Liver (tissue), 8 donors: ENCODE measurements at regions not wholly inside any gene's neighbourhood (a gene's known extent, or its start where the extent isn't known, plus 50 kb on each side); places are given as distances from the start of the nearest gene placed in this dataset.

Experiments used
- DNase-seq: peaks from one replicate; pipeline ENCODE4 v3.0.0-alpha.2; 2017; ENCODE audit warnings: low spot score
- H3K27ac ChIP-seq, 2 donors: one replicate each; pipeline ENCODE4 v1.7.0; 2013; ENCODE audit warnings: inconsistent platforms in 2 of 2, low read length in 2 of 2, control low read depth in 1 of 2, low read depth in 1 of 2, mild to moderate bottlenecking in 1 of 2
- H3K27me3 ChIP-seq, 4 donors: one replicate each; pipeline versions ENCODE4 v1.6.1 to v1.7.0; 2013; ENCODE audit warnings: low read length in 3 of 4, inconsistent platforms in 1 of 4, mild to moderate bottlenecking in 1 of 4, moderate library complexity in 1 of 4; ENCODE audit not compliant: control insufficient read depth in 4 of 4, insufficient read depth in 4 of 4
- H3K36me3 ChIP-seq, 4 donors: one replicate each; pipeline versions ENCODE4 v1.6.1 to v1.7.0; 2013; ENCODE audit warnings: low read length in 3 of 4, mild to moderate bottlenecking in 3 of 4, low read depth in 1 of 4, moderate library complexity in 1 of 4; ENCODE audit not compliant: control insufficient read depth in 4 of 4, insufficient read depth in 3 of 4
- H3K4me1 ChIP-seq, 4 donors: one replicate each; pipeline versions ENCODE4 v1.6.1 to v1.7.0; 2013; ENCODE audit warnings: low read length in 3 of 4, mild to moderate bottlenecking in 3 of 4, moderate library complexity in 1 of 4; ENCODE audit not compliant: control insufficient read depth in 4 of 4, insufficient read depth in 4 of 4
- H3K4me3 ChIP-seq, 3 donors: one replicate each; pipeline versions ENCODE4 v1.6.1 to v1.7.0; 2013; ENCODE audit warnings: low read length in 3 of 3, control low read depth in 1 of 3, low read depth in 1 of 3, mild to moderate bottlenecking in 1 of 3
- H3K9ac ChIP-seq, 2 donors: one replicate each; pipeline ENCODE4 v1.7.0; 2013; ENCODE audit warnings: low read length in 2 of 2, mild to moderate bottlenecking in 2 of 2, moderate library complexity in 2 of 2, control low read depth in 1 of 2, low read depth in 1 of 2
- H3K9me3 ChIP-seq, 4 donors: one replicate each; pipeline versions ENCODE4 v1.6.1 to v1.7.0; 2013; ENCODE audit warnings: low read length in 3 of 4; ENCODE audit not compliant: control insufficient read depth in 4 of 4
- EGR1 ChIP-seq, 2 donors: IDR thresholded peaks; 2 replicates each; pipeline ENCODE4 v1.6.1; 2016 to 2018; ENCODE audit warnings: antibody characterized with exemption in 2 of 2, low read depth in 2 of 2
- HNF4A ChIP-seq, 2 donors: conservative IDR thresholded peaks; 2 replicates each; pipeline ENCODE4 v1.6.1; 2016; ENCODE audit warnings: antibody characterized with exemption in 2 of 2, mild to moderate bottlenecking in 2 of 2
- HNF4G ChIP-seq: IDR thresholded peaks from 2 replicates; pipeline ENCODE4 v1.6.1; 2016; ENCODE audit warnings: antibody characterized with exemption
- JUND ChIP-seq, 2 donors: IDR thresholded peaks; 2 replicates each; pipeline ENCODE4 v1.6.1; 2016; ENCODE audit warnings: antibody characterized with exemption in 2 of 2
- RAD21 ChIP-seq, 2 donors: IDR thresholded peaks; 2 replicates each; pipeline ENCODE4 v1.6.1; 2016; ENCODE audit warnings: antibody characterized with exemption in 2 of 2, mild to moderate bottlenecking in 2 of 2
- RXRA ChIP-seq, 2 donors: IDR thresholded peaks; 2 replicates each; pipeline ENCODE4 v1.6.1; 2017 to 2018; ENCODE audit warnings: antibody characterized with exemption in 2 of 2, mild to moderate bottlenecking in 1 of 2
- SP1 ChIP-seq: IDR thresholded peaks from 2 replicates; pipeline ENCODE4 v1.6.1; 2018; ENCODE audit warnings: antibody characterized with exemption, mild to moderate bottlenecking
- YY1 ChIP-seq: IDR thresholded peaks from 2 replicates; pipeline ENCODE4 v1.6.1; 2016; ENCODE audit warnings: antibody characterized with exemption, mild to moderate bottlenecking
- WGBS: extraction: QIAGEN DNeasy Blood & Tissue Kit; methylation state at CpG from one replicate; pipeline ENCODE4 v1.1.7; 2013; 5-methylcytosine and 5-hydroxymethylcytosine counted together
- TF ChIP-seq, protein P1 (sequence below): IDR thresholded peaks from 2 replicates; pipeline ENCODE4 v1.6.1; 2016; ENCODE audit warnings: antibody characterized with exemption
- TF ChIP-seq, protein P2 (sequence below): fragments of 150-350 bp; IDR thresholded peaks from 2 replicates; pipeline ENCODE4 v1.5.1; 2017; ENCODE audit warnings: improper control_type of control experiment, low read depth, low read length; ENCODE audit not compliant: missing input control
- TF ChIP-seq, protein P3 (sequence below): IDR thresholded peaks from 2 replicates; pipeline ENCODE4 v1.6.1; 2016; ENCODE audit warnings: antibody characterized with exemption
- donor health status: healthy.
- donor health status: healthy.
- donor health status: healthy.
- donor health status: healthy.
- donor health status: healthy.

DNA sequence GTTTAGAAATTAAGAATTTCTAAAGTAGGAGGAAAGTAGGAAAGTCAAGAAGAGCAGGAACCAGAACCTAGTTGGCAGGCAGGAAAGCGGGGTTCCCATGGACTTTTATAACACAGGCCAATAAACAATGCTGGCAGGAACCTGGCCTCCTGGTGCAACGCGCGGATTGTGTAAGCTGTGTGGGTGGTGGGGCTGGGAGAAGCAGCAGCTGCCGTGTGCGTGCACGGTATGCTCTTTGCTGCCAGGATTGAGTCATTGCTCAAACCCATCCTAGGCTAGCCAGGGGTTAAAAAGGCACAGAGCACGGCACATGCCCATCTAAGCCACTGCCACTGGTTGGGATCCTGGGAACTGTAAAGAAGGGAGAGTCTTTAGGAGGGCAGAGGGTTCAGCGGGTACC, 209.9 kb upstream of the RGMA start (continued):
- TF ChIP-seq, protein P1, sequence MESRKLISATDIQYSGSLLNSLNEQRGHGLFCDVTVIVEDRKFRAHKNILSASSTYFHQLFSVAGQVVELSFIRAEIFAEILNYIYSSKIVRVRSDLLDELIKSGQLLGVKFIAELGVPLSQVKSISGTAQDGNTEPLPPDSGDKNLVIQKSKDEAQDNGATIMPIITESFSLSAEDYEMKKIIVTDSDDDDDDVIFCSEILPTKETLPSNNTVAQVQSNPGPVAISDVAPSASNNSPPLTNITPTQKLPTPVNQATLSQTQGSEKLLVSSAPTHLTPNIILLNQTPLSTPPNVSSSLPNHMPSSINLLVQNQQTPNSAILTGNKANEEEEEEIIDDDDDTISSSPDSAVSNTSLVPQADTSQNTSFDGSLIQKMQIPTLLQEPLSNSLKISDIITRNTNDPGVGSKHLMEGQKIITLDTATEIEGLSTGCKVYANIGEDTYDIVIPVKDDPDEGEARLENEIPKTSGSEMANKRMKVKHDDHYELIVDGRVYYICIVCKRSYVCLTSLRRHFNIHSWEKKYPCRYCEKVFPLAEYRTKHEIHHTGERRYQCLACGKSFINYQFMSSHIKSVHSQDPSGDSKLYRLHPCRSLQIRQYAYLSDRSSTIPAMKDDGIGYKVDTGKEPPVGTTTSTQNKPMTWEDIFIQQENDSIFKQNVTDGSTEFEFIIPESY, result no peak

DNA sequence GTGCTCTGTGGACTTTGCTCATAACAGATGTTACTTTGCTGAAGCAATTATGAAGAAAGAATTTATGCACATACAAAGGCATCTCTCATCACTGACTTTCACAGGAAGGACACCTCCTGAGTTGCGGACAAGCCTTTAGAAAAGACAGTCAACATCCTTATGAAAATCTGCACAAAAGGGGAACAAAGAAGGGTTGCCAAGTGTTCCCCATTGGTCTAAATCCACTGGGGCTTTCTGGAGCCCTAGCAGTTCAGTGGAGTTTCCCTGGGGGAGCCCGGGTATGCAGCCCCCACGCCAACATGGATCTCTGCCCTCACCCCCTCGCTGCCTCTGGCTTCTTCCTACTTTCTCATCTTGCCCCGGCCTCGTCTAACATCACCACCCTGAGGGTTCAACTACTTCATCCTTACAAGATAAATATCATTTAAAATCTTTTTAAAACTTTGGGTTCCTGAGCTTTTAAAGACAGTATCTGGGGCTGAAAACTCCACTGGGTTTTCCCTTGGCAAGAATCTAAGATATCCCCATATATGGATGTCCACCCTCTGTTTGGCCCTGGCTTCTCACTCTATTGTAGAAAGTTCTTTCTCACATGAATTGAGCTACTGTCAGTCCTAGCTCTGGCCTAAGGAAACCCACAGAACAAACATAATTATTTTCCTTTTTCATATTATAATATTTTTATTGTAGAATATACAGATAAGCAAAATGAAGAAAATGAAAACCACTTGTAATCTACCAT, 207.9 kb upstream of the RGMA start:
- DNase-seq, result no peak
- H3K36me3 ChIP-seq, result no peaks in the 10 kb centered on the region
- WGBS, result 58% methylated on average over 6 of the region's 6 CpGs
- TF ChIP-seq, protein P2, sequence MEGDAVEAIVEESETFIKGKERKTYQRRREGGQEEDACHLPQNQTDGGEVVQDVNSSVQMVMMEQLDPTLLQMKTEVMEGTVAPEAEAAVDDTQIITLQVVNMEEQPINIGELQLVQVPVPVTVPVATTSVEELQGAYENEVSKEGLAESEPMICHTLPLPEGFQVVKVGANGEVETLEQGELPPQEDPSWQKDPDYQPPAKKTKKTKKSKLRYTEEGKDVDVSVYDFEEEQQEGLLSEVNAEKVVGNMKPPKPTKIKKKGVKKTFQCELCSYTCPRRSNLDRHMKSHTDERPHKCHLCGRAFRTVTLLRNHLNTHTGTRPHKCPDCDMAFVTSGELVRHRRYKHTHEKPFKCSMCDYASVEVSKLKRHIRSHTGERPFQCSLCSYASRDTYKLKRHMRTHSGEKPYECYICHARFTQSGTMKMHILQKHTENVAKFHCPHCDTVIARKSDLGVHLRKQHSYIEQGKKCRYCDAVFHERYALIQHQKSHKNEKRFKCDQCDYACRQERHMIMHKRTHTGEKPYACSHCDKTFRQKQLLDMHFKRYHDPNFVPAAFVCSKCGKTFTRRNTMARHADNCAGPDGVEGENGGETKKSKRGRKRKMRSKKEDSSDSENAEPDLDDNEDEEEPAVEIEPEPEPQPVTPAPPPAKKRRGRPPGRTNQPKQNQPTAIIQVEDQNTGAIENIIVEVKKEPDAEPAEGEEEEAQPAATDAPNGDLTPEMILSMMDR, result no peak
- TF ChIP-seq, protein P3, sequence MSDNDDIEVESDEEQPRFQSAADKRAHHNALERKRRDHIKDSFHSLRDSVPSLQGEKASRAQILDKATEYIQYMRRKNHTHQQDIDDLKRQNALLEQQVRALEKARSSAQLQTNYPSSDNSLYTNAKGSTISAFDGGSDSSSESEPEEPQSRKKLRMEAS, result no peak
- no peak for TF ChIP-seq HNF4G
- TF ChIP-seq SP1, result no peak
- TF ChIP-seq EGR1 (IDR thresholded peaks at IDR 0.05; ENCODE audit: low read depth in 2 of 2), result no peak
- TF ChIP-seq JUND (IDR thresholded peaks at IDR 0.05), result no peak
- no peak for TF ChIP-seq HNF4A (conservative IDR thresholded peaks at IDR 0.05)
- no peaks in the 10 kb centered on the region for H3K27me3 ChIP-seq
- H3K4me1 ChIP-seq, result no peaks in the 10 kb centered on the region
- no peaks in the 10 kb centered on the region for H3K9me3 ChIP-seq
- no peak overlapping the region for H3K4me3 ChIP-seq
- no peak overlapping the region for H3K27ac ChIP-seq
- no peak overlapping the region for H3K9ac ChIP-seq

DNA sequence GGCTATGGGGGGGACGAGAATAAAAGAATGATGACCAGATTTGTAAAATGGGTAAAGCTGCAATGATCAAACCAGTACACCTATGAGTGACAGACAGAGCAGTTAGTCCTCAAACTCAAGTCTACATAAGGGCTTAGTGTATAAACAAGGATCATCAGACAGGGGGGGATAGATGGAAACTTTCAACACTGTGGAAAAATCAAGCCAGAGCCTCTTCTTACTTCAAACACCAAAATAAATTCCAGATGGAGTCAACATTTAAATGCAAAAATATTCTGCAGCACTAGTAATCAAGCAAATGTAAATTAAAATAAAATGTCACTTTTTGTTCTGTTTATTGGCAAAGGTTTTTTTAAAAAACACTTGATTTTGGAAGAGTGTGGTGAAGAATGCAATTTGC, 205.9 kb upstream of the RGMA start:
- DNase-seq, result no peak
- Histone ChIP-seq H3K4me1 (no peaks in the 10 kb centered on the region), H3K36me3 (no peaks in the 10 kb centered on the region), H3K27me3 (no peaks in the 10 kb centered on the region), H3K9me3 (no peaks in the 10 kb centered on the region), H3K4me3 (no peak overlapping the region), H3K9ac (no peak overlapping the region), H3K27ac (no peak overlapping the region)
- 62% methylated on average over 1 of the region's 1 CpG for WGBS
- TF ChIP-seq JUND (IDR thresholded peaks at IDR 0.05), result no peak
- TF ChIP-seq, protein P1, result no peak
- TF ChIP-seq YY1, result no peak
- TF ChIP-seq RXRA (IDR thresholded peaks at IDR 0.05), result no peak
- TF ChIP-seq RAD21 (IDR thresholded peaks at IDR 0.05), result no peak
- no peak for TF ChIP-seq HNF4A (conservative IDR thresholded peaks at IDR 0.05)
- TF ChIP-seq, protein P3, result no peak
